ENCODE measurements at regions not wholly inside any gene's neighbourhood (a gene's known extent, or its start where the extent isn't known, plus 50 kb on each side); places are given as distances from the start of the nearest gene placed in this dataset.
A peak's percentile ranks its signal among the peaks of the same experiment; 100 is the strongest.

- POLR2A ChIA-PET, result interaction anchor here (0.6 to 1.4 kb wide), 6 partner anchors 9 to 409 kb away, joined by 3 to 5 read pairs (median 4); partner anchors contain the start of gene MEG3
- no peak overlapping the region for H3K4me3 ChIP-seq (ENCODE audit: low read depth, low read length)
- TF ChIP-seq CTCF (IDR thresholded peaks at IDR 0.05; ENCODE audit: insufficient read depth, low read length, missing control alignments), result peak; percentile 94
- DNase-seq (ENCODE audit: low read depth, low spot score), result peak; percentile 77
- CTCF ChIA-PET, result interaction anchor here (0.6 to 10.1 kb wide), 46 partner anchors 8 to 1212 kb away, joined by 3 to 145 read pairs (median 4); no protein-coding TSS in a partner anchor
Measured at GRCh38 chr14:100416921-100417860, 94.1 kb downstream of the SLC25A47 start.

- DNase-seq (ENCODE audit: low read depth, low spot score), result no peak
- no peak for TF ChIP-seq CTCF (IDR thresholded peaks at IDR 0.05; ENCODE audit: insufficient read depth, low read length, missing control alignments)
- CTCF ChIA-PET, result interaction anchor here (1.6 to 10.1 kb wide), 5 partner anchors 9 to 235 kb away, joined by 3 to 145 read pairs (median 52); no protein-coding TSS in a partner anchor
- POLR2A ChIA-PET, result no interaction called here
- no peak overlapping the region for H3K4me3 ChIP-seq (ENCODE audit: low read depth, low read length)
Measured at GRCh38 chr14:100419856-100420255, 96.7 kb downstream of the SLC25A47 start.

- no peak for TF ChIP-seq CTCF (IDR thresholded peaks at IDR 0.05; ENCODE audit: insufficient read depth, low read length, missing control alignments)
- no peak for DNase-seq (ENCODE audit: low read depth, low spot score)
- ChIA-PET POLR2A (interaction anchor here (0.6 kb wide), 1 partner anchor 240 kb away, joined by 3 read pairs; no protein-coding TSS in a partner anchor), CTCF (interaction anchor here (0.8 to 10.1 kb wide), 13 partner anchors 11 to 1207 kb away, joined by 3 to 145 read pairs (median 5); no protein-coding TSS in a partner anchor)
- no peak overlapping the region for H3K4me3 ChIP-seq (ENCODE audit: low read depth, low read length)
Measured at GRCh38 chr14:100421756-100422470, 98.8 kb downstream of the SLC25A47 start.

GRCh38 chr14:100422556-100423316 is 99.6 kb downstream of the SLC25A47 start:
- no peak for TF ChIP-seq CTCF (IDR thresholded peaks at IDR 0.05; ENCODE audit: insufficient read depth, low read length, missing control alignments)
- H3K4me3 ChIP-seq (ENCODE audit: low read depth, low read length), result no peak overlapping the region
- ChIA-PET POLR2A (interaction anchor here (0.6 kb wide), 1 partner anchor 239 kb away, joined by 3 read pairs; no protein-coding TSS in a partner anchor), CTCF (interaction anchor here (1.3 to 10.1 kb wide), 8 partner anchors 13 to 1206 kb away, joined by 3 to 145 read pairs (median 6); no protein-coding TSS in a partner anchor)
- no peak for DNase-seq (ENCODE audit: low read depth, low spot score)

- CTCF ChIA-PET, result interaction anchor here (2.1 to 10.1 kb wide), 4 partner anchors 37 to 1206 kb away, joined by 5 to 145 read pairs (median 91); no protein-coding TSS in a partner anchor
- no peak overlapping the region for H3K4me3 ChIP-seq (ENCODE audit: low read depth, low read length)
- POLR2A ChIA-PET, result no interaction called here
- no peak for TF ChIP-seq CTCF (IDR thresholded peaks at IDR 0.05; ENCODE audit: insufficient read depth, low read length, missing control alignments)
- no peak for DNase-seq (ENCODE audit: low read depth, low spot score)
Measured at GRCh38 chr14:100423317-100424010, 100.3 kb downstream of the SLC25A47 start.
